ENCODE measurements at regions not wholly inside any gene's neighbourhood (a gene's known extent, or its start where the extent isn't known, plus 50 kb on each side); places are given as distances from the start of the nearest gene placed in this dataset.

DNA sequence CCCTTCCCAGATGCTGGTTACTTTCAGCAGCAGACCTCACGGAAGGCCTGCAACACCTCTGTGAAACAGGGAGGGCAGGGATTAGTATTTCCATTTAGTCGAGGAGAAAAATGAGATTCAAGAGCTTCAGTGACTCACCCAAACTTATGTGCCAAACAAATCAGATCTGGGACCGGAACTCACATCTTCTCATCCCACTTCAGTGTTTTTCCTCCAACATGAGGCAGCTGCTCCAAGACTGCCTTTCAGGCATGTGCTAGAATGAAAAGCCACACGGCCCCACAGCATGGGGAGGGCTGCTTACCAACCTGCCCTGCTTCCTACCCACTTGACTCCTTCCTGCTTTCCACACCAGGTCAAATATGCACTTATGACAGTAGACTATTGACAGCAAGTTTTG, 129.4 kb upstream of the SLC24A5 start:
- TF ChIP-seq EZH2 (IDR thresholded peaks at IDR 0.05) (no peak), POLR2AphosphoS5 (IDR thresholded peaks at IDR 0.05; ENCODE audit: borderline replicate concordance, low read depth, low read length) (no peak)
